SJCRH30 (cell line): ENCODE measurements at regions not wholly inside any gene's neighbourhood (a gene's known extent, or its start where the extent isn't known, plus 50 kb on each side); places are given as distances from the start of the nearest gene placed in this dataset.

ENCODE experiments used
- DNase-seq, 2 experiments: peaks; one replicate each; pipeline ENCODE4 v3.0.0-alpha.2; 2015 to 2020
- H3K27ac ChIP-seq: fragments of 250-450 bp; sonication (Bioruptor Pico); 2 replicates; pipeline ENCODE4 v1.5.1; 2020; ENCODE audit warnings: mild to moderate bottlenecking, moderate library complexity
- H3K27me3 ChIP-seq: fragments of 250-450 bp; sonication (Bioruptor Pico); 2 replicates; pipeline ENCODE4 v1.5.1; 2020; ENCODE audit warnings: mild to moderate bottlenecking, moderate library complexity
- H3K36me3 ChIP-seq: fragments of 250-450 bp; sonication (Bioruptor Pico); 2 replicates; pipeline ENCODE4 v1.5.1; 2020; ENCODE audit warnings: mild to moderate bottlenecking, moderate library complexity
- H3K4me1 ChIP-seq: fragments of 250-450 bp; sonication (Bioruptor Pico); 2 replicates; pipeline ENCODE4 v1.5.1; 2020; ENCODE audit warnings: mild to moderate bottlenecking, moderate library complexity
- H3K4me3 ChIP-seq: fragments of 250-450 bp; sonication (Bioruptor Pico); 2 replicates; pipeline ENCODE4 v1.5.1; 2020; ENCODE audit warnings: mild to moderate bottlenecking, moderate library complexity
- H3K9me3 ChIP-seq: fragments of 250-450 bp; sonication (Bioruptor Pico); replicated peaks from 2 replicates; pipeline ENCODE4 v1.5.1; 2020; ENCODE audit warnings: mild to moderate bottlenecking, moderate library complexity

DNA sequence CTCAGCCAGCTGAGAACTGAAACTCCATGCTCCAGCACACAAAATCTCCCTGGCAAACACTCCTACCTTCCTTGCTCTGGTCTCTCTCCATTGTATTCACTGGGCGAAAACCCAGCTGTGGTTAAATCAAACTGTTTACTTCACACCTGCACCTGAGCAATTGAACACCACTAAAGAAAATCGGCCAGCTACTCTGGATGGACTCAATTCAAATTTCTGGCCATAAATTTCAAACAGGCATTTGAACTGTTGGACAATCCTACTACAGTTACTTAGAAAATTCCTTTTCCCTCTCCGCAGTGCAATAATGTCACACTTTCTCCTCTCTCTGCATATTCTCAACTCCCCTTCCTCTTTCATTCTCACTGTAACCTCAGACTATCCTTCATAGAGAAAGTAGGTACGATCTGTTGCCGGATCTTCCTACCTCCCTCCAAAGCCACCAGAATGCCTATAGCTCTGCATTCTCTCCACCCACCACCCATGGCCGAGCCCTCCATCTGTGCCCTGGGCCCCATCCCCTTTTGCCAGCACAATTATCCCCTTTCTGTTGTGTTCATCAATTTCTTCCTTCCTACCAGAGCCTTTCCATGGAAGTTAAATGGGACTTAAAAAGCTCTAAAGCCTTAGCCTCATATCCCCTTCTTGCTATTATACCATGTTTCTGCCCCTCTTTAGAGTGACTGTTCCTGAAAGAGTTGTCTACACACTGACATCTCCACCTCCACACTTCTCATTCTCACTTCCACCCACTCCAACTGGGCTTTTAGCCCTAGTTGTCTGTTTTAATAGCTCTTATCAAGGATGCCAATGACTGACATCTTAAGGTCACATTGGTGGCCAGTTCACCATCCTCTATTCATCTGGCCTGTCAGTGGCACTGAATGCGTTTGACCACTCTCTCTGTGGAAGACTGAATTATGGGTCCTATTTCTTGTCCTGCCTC lies 127.5 kb upstream of the SLC1A4 start:
- no peak overlapping the region for H3K4me3 ChIP-seq
- DNase-seq = no peak
- no peaks in the 10 kb centered on the region for H3K9me3 ChIP-seq
- H3K27ac ChIP-seq = no peak overlapping the region
- no peaks in the 10 kb centered on the region for H3K27me3 ChIP-seq
- H3K4me1 ChIP-seq = peaks cover 46% of the 10 kb centered on the region
- no peaks in the 10 kb centered on the region for H3K36me3 ChIP-seq

GRCh38 chr2:64862623-64863022 lies 126.6 kb upstream of the SLC1A4 start:
- Histone ChIP-seq H3K4me1 (peaks cover 40% of the 10 kb centered on the region), H3K27ac (no peak overlapping the region), H3K4me3 (no peak overlapping the region), H3K27me3 (no peaks in the 10 kb centered on the region), H3K36me3 (no peaks in the 10 kb centered on the region), H3K9me3 (no peaks in the 10 kb centered on the region)
- no peak for DNase-seq

GRCh38 chr2:64863097-64863820 lies 125.9 kb upstream of the SLC1A4 start:
- H3K27me3 ChIP-seq = no peaks in the 10 kb centered on the region
- no peaks in the 10 kb centered on the region for H3K9me3 ChIP-seq
- no peak overlapping the region for H3K4me3 ChIP-seq
- H3K27ac ChIP-seq = no peak overlapping the region
- peaks cover 34% of the 10 kb centered on the region for H3K4me1 ChIP-seq
- no peaks in the 10 kb centered on the region for H3K36me3 ChIP-seq
- DNase-seq = no peak

GRCh38 chr2:64865073-64865830 lies 123.9 kb upstream of the SLC1A4 start:
- Histone ChIP-seq H3K27me3 (no peaks in the 10 kb centered on the region), H3K27ac (peak overlapping the region; percentile 52), H3K4me3 (peak overlapping the region; percentile 88), H3K4me1 (peaks cover 23% of the 10 kb centered on the region), H3K36me3 (no peaks in the 10 kb centered on the region), H3K9me3 (no peaks in the 10 kb centered on the region)
- DNase-seq = peak; percentile 53 to 82

DNA sequence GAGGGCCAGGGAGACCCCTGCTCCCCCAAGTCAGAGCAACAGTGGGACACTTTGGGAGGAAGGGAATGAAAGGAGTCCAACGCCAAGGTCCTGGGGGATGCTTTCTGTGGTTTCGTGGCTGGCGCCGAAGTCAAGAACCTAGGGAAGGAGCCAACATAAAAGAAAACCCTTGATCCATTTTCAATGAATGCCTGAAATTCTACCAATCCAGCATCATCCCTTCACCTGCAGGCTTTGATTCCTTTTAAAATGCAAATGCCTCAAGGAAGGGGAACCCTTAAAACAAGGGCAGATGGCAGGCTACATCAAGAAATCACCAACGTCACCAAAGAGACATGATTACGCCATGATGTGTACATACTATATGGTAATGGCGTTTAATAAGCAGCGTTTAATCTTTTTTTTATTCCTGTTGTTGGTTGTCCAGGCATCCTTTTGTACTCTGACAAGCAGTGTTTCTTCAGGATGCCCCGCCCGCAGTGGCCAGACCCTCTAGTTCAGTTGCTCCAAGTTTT lies 123.3 kb upstream of the SLC1A4 start:
- Histone ChIP-seq H3K4me1 (peaks cover 18% of the 10 kb centered on the region), H3K4me3 (peak overlapping the region; percentile 88), H3K27ac (no peak overlapping the region), H3K36me3 (no peaks in the 10 kb centered on the region), H3K27me3 (no peaks in the 10 kb centered on the region), H3K9me3 (no peaks in the 10 kb centered on the region)
- DNase-seq = no peak

DNA sequence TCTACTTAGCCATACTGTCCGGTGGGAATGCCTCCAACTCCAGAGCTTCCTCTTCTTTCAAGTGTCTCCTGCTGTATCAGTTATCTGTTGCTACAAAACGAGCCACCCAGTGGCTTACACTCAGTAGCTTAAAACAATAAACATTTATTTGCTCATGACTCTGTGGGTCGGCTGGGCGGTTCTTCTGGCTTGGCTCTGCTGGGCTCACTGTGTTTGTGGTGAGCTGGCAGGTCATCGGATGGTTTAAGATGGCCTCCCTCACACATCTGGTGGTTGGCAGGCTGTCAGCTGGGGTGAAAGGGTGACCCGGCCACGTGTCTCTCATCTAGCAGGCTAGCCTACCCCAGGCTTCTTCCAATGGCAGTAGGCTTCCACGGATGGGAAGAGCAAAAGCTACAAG lies 122.4 kb upstream of the SLC1A4 start:
- DNase-seq = peak; percentile 52 to 60
- no peaks in the 10 kb centered on the region for H3K9me3 ChIP-seq
- peaks cover 18% of the 10 kb centered on the region for H3K4me1 ChIP-seq
- no peaks in the 10 kb centered on the region for H3K36me3 ChIP-seq
- no peak overlapping the region for H3K27ac ChIP-seq
- no peaks in the 10 kb centered on the region for H3K27me3 ChIP-seq
- peak overlapping the region; percentile 6; the same call in 1 of the 2 replicates for H3K4me3 ChIP-seq

- no peaks in the 10 kb centered on the region for H3K27me3 ChIP-seq
These were observed 121.8 kb upstream of the SLC1A4 start for GRCh38 chr2:64867253-64867996.

GRCh38 chr2:64869126-64869525 lies 120.1 kb upstream of the SLC1A4 start:
- Histone ChIP-seq H3K4me3 (no peak overlapping the region), H3K36me3 (no peaks in the 10 kb centered on the region), H3K9me3 (no peaks in the 10 kb centered on the region), H3K27me3 (no peaks in the 10 kb centered on the region), H3K27ac (no peak overlapping the region), H3K4me1 (peaks cover 15% of the 10 kb centered on the region)
- DNase-seq = peak; percentile 22 to 48

More at GRCh38 chr2:64867253-64867996, 121.8 kb upstream of the SLC1A4 start:
- Histone ChIP-seq H3K4me1 (peaks cover 18% of the 10 kb centered on the region), H3K36me3 (no peaks in the 10 kb centered on the region), H3K4me3 (no peak overlapping the region), H3K9me3 (no peaks in the 10 kb centered on the region), H3K27ac (no peak overlapping the region)
- DNase-seq = no peak

GRCh38 chr2:64873472-64873924 lies 115.7 kb upstream of the SLC1A4 start:
- H3K4me3 ChIP-seq = no peak overlapping the region

DNA sequence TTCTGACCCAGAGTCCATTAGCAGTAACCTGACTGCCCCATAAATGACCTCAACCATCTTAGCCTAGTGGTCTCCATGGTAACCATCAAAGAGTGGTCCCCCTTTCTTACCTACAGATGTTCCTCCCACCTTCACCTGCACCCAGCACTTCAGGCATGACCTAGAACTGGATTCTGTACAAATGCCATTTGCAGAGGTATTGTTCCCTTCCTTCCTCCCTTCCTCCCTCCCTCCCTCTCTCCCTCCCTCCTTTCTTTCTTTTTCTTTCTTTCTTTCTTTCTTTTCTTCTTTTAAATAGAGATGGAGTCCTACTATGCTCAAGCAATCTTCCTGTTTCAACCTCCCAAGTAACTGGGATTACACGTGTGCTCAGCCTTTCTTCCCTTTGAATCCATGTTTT lies 114.6 kb upstream of the SLC1A4 start:
- no peak for DNase-seq
- H3K4me1 ChIP-seq = peaks cover 13% of the 10 kb centered on the region
- no peaks in the 10 kb centered on the region for H3K9me3 ChIP-seq
- H3K27me3 ChIP-seq = no peaks in the 10 kb centered on the region
- no peaks in the 10 kb centered on the region for H3K36me3 ChIP-seq
- H3K4me3 ChIP-seq = no peak overlapping the region
- H3K27ac ChIP-seq = no peak overlapping the region

More at GRCh38 chr2:64873472-64873924, 115.7 kb upstream of the SLC1A4 start:
- Histone ChIP-seq H3K27me3 (no peaks in the 10 kb centered on the region), H3K4me1 (peaks cover 13% of the 10 kb centered on the region), H3K36me3 (no peaks in the 10 kb centered on the region), H3K27ac (no peak overlapping the region), H3K9me3 (no peaks in the 10 kb centered on the region)
- peak; percentile 75 to 86 for DNase-seq

DNA sequence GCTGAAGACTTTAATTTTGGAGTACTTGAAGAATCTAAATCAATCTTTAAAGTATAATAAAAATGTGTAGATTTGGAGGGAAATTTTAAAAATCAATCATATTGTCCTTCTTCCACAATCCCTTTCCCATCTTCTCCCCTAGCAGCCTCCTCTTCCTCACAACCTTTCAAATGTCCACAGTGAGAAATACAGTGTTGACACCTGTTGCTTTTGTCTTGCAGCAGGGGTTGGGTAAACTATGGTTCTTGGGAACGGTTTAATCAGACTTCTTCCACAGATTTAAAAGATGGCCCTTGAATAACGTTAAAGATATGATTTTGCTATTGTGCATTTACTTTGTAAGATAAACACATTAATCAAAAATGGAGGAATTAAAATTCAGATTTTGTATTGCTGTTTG lies 113.8 kb upstream of the SLC1A4 start:
- DNase-seq = no peak
- Histone ChIP-seq H3K27me3 (no peaks in the 10 kb centered on the region), H3K9me3 (no peaks in the 10 kb centered on the region), H3K36me3 (no peaks in the 10 kb centered on the region), H3K4me3 (no peak overlapping the region), H3K4me1 (peaks cover 13% of the 10 kb centered on the region), H3K27ac (peak overlapping the region; percentile 50; the same call in 1 of the 2 replicates)

DNA sequence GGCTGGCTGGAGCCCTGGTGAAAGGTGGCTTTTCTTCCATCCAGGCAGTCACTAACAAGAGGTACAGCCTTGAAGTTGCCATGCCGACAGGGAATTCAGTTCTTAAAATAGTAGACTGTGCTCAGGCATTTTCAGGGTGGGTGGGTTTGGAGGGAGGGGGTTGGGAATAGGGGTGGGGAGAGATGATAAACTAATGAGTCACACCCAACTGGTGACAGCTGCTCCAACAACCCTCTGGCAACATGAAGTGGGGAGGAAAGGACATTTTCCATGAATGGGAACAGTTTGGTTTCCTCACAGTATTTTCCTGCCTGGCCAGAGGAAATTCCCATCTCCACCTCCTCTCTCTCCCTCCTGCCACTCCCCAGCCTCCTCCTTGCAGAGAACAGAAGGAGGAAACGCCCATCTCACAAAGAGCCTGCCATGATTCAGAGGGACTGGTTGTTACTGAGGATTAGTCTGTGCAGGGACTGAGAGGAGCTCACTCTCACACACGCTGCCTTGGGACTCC lies 113.0 kb upstream of the SLC1A4 start:
- peak; percentile 93 to 97 for DNase-seq
- Histone ChIP-seq H3K36me3 (no peaks in the 10 kb centered on the region), H3K27ac (peak overlapping the region; percentile 50), H3K27me3 (no peaks in the 10 kb centered on the region), H3K4me3 (peak overlapping the region; percentile 5), H3K4me1 (peaks cover 13% of the 10 kb centered on the region), H3K9me3 (no peaks in the 10 kb centered on the region)

DNA sequence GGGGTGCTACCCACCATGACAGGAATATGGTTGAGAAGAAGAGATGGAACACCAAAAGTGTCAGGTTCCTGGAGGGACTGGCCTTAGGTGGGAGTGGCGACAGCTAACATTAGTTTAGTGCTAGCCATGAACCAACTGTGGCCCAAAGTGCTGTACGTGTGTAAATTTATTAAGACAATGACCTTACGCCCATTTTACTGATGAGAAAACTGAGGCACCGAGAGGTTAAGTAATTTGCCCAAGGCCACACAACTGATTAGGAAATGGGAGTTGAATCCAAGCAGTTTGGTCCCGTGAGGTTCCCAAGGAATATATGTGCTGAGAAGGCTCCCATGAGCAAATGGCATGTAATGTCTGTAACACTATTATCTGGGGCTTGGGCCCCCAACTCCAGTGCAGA lies 109.5 kb upstream of the SLC1A4 start:
- H3K4me3 ChIP-seq = no peak overlapping the region
- DNase-seq = no peak
- H3K27me3 ChIP-seq = no peaks in the 10 kb centered on the region
- H3K36me3 ChIP-seq = no peaks in the 10 kb centered on the region
- H3K27ac ChIP-seq = no peak overlapping the region
- H3K4me1 ChIP-seq = peaks cover 13% of the 10 kb centered on the region
- no peaks in the 10 kb centered on the region for H3K9me3 ChIP-seq
